Endothelial cell of umbilical vein (primary cell): ENCODE measurements at regions not wholly inside any gene's neighbourhood (a gene's known extent, or its start where the extent isn't known, plus 50 kb on each side); places are given as distances from the start of the nearest gene placed in this dataset.

Experiments
- BruUV-seq: library from RNA; stranded (reverse); fragments of 400-500 nt; replicated peaks from 2 replicates; lab custom pipeline; 2021; lab: Mats Ljungman, UMichigan
- CTCF ChIA-PET: fragments of 300-600, 350-600 bp; sonication (Branson Sonifier 250); formaldehyde crosslinking; loops from one replicate; lab custom pipeline; 2021; ENCODE audit warnings: antibody characterized with exemption, inconsistent platforms; lab: Charles Lee
- POLR2A ChIA-PET: fragments of 300-600, 350-600 bp; sonication (Branson Sonifier 250); formaldehyde crosslinking; loops from one replicate; lab custom pipeline; 2021; ENCODE audit warnings: antibody characterized with exemption, inconsistent platforms; lab: Charles Lee
- DNase-seq: peaks from one replicate; pipeline ENCODE4 v3.0.0-alpha.2; 2011; ENCODE audit warnings: low read depth, low spot score
- FAIRE-seq: peaks from 2 replicates; lab custom pipeline; 2011; peaks lifted over from hg19 to GRCh38; lab: Jason Lieb, UNC
- H2AFZ ChIP-seq: 2 replicates; pipeline ENCODE4 v1.6.0; 2012; ENCODE audit warnings: low read depth, low read length, control low read depth, inconsistent platforms
- H3K27ac ChIP-seq: 2 replicates; pipeline ENCODE4 v1.5.1; 2011; ENCODE audit warnings: low read depth, mild to moderate bottlenecking, control low read depth, low read length, moderate library complexity; ENCODE audit not compliant: insufficient read depth
- H3K27me3 ChIP-seq, 2 experiments: 2 replicates each; pipeline versions ENCODE4 v1.6.0 to v1.6.1; 2011; ENCODE audit warnings: low read length in 2 of 2, mixed read lengths in 1 of 2; ENCODE audit not compliant: control insufficient read depth in 2 of 2, insufficient read depth in 2 of 2
- H3K36me3 ChIP-seq, 2 experiments: 2 replicates in 1 of 2; 3 replicates in 1 of 2; pipeline ENCODE4 v1.5.1; 2011; ENCODE audit warnings: low read length in 2 of 2, mild to moderate bottlenecking in 1 of 2, moderate library complexity in 1 of 2; ENCODE audit not compliant: control insufficient read depth in 2 of 2, insufficient read depth in 2 of 2; ENCODE audit errors: extremely low read depth in 1 of 2
- H3K4me1 ChIP-seq: 3 replicates; pipeline ENCODE4 v1.5.1; 2011; ENCODE audit warnings: mild to moderate bottlenecking, low read length; ENCODE audit not compliant: control insufficient read depth, insufficient read depth; ENCODE audit errors: extremely low read depth
- H3K4me2 ChIP-seq: 2 replicates; pipeline ENCODE4 v1.6.1; 2011; ENCODE audit warnings: low read length, control low read depth, mixed read lengths; ENCODE audit not compliant: insufficient read depth
- H3K4me3 ChIP-seq, 3 experiments: fragments of 200-600 bp in 1 of 3; sonication (generic), shearing (Covaris generic) in 1 of 3; replicated peaks in 1 of 3; 2 replicates each; pipeline ENCODE4 v1.5.1; 2011 to 2016; ENCODE audit warnings: control low read depth in 3 of 3, low read length in 3 of 3, mild to moderate bottlenecking in 2 of 3, inconsistent platforms in 1 of 3, low read depth in 1 of 3, moderate library complexity in 1 of 3; ENCODE audit not compliant: insufficient read depth in 1 of 3
- H3K79me2 ChIP-seq: 2 replicates; pipeline ENCODE4 v1.6.0; 2012; ENCODE audit warnings: low read length, inconsistent platforms; ENCODE audit not compliant: control insufficient read depth, insufficient read depth
- H3K9ac ChIP-seq: replicated peaks from 2 replicates; pipeline ENCODE3; 2011; ENCODE audit warnings: low read length, control low read depth; ENCODE audit not compliant: insufficient read depth; ENCODE audit errors: extremely low read depth
- H3K9me1 ChIP-seq: replicated peaks from 3 replicates; pipeline ENCODE4 v1.6.0; 2011; ENCODE audit warnings: mild to moderate bottlenecking, low read length; ENCODE audit not compliant: control insufficient read depth, insufficient read depth; ENCODE audit errors: extremely low read depth
- H3K9me3 ChIP-seq: replicated peaks from 2 replicates; pipeline ENCODE4 v1.5.1; 2012; ENCODE audit warnings: low read length, inconsistent platforms; ENCODE audit not compliant: control insufficient read depth, insufficient read depth
- H4K20me1 ChIP-seq: replicated peaks from 2 replicates; pipeline ENCODE3; 2011; ENCODE audit warnings: mild to moderate bottlenecking, low read length; ENCODE audit not compliant: control insufficient read depth, insufficient read depth; ENCODE audit errors: extremely low read depth
- EZH2 ChIP-seq: IDR thresholded peaks from 2 replicates; pipeline ENCODE4 v1.6.1; 2012; ENCODE audit warnings: borderline replicate concordance, low read depth, mild to moderate bottlenecking, moderate library complexity, low read length, inconsistent platforms; ENCODE audit not compliant: severe bottlenecking
- FOS ChIP-seq: IDR thresholded peaks from 2 replicates; pipeline ENCODE4 v1.6.1; 2011; ENCODE audit warnings: mild to moderate bottlenecking, low read length, moderate library complexity, borderline replicate concordance; ENCODE audit not compliant: insufficient read depth
- GATA2 ChIP-seq: IDR thresholded peaks from 2 replicates; pipeline ENCODE4 v1.7.0; 2011; ENCODE audit warnings: low read depth, mild to moderate bottlenecking, moderate library complexity, mixed read lengths, low read length; ENCODE audit not compliant: insufficient read length, insufficient read depth
- JUN ChIP-seq: IDR thresholded peaks from 2 replicates; pipeline ENCODE4 v1.6.1; 2011; ENCODE audit warnings: borderline replicate concordance, low read depth; ENCODE audit not compliant: insufficient read length, insufficient read depth
- MYC ChIP-seq: IDR thresholded peaks from one replicate; pipeline ENCODE4 v1.6.1; 2011; ENCODE audit warnings: mild to moderate bottlenecking, low read depth, low read length
- POLR2A ChIP-seq: IDR thresholded peaks from 2 replicates; pipeline ENCODE4 v1.6.1; 2012; ENCODE audit warnings: low read depth, mild to moderate bottlenecking, control low read depth, low read length
- POLR2AphosphoS5 ChIP-seq: IDR thresholded peaks from 2 replicates; pipeline ENCODE4 v1.6.1; 2012; ENCODE audit warnings: low read depth, mild to moderate bottlenecking, control low read depth, low read length, moderate library complexity; ENCODE audit not compliant: insufficient read depth
- dilution Hi-C: fragments of 300-500 bp; cut with MboI; formaldehyde crosslinking; loops from one replicate; pipeline ENCODE4 v1.15.0; 2019; ENCODE audit warnings: low sequenced_read_pairs; ENCODE audit not compliant: extremely low pct_ligation_motif_present
- intact Hi-C: fragments of 100-400 bp; cut with micrococcal nuclease; formaldehyde crosslinking; loops from one replicate; pipeline ENCODE4 v1.10.0; 2022
- TF ChIP-seq, protein P1 (sequence below): IDR thresholded peaks from 2 replicates; pipeline ENCODE4 v1.6.1; 2011; ENCODE audit not compliant: insufficient read depth, insufficient read length
- TF ChIP-seq, protein P2 (sequence below), 2 donors: IDR thresholded peaks; 1 replicate in 1 of 2; 2 replicates in 1 of 2; pipeline ENCODE4 v1.5.1; 2011; ENCODE audit warnings: low read length in 2 of 2, mild to moderate bottlenecking in 2 of 2, moderate library complexity in 2 of 2, control low read depth in 1 of 2, inconsistent platforms in 1 of 2, low read depth in 1 of 2; ENCODE audit not compliant: insufficient read depth in 1 of 2; ENCODE audit errors: extremely low read depth in 1 of 2

DNA sequence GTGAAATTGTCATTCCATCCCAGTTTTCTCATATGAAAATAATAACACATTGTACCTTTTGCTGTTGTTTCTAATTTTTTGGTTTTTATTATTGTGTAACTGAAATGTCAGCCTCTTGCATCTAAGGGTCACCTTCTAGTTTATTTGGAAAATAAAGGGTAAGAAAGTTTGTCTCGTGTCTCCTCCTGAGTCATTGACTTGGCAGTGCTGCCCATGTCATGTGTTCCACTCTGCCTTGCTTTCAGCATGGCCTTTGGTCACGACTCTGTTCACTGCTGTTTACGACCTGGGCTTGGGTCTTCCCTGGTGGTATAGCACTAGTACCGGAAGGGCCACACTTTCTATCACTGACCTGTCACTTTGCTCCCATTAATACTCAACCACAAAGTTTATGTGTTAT, 171.4 kb upstream of the RSPO3 start:
- CTCF ChIA-PET, result interaction anchor here (0.9 to 1.5 kb wide), 2 partner anchors 10 to 142 kb away, joined by 3 to 4 read pairs; no protein-coding TSS in a partner anchor
- dilution Hi-C loops, result no loop called here
- Histone ChIP-seq H3K79me2 (no peaks in the 10 kb centered on the region), H3K4me1 (no peaks in the 10 kb centered on the region), H2AFZ (no peak overlapping the region), H3K9me1 (no peaks in the 10 kb centered on the region), H3K36me3 (no peaks in the 10 kb centered on the region), H3K9me3 (no peaks in the 10 kb centered on the region), H4K20me1 (no peaks in the 10 kb centered on the region), H3K27me3 (no peaks in the 10 kb centered on the region), H3K4me2 (no peak overlapping the region), H3K9ac (no peak overlapping the region), H3K4me3 (no peak overlapping the region), H3K27ac (no peak overlapping the region)
- DNase-seq (no peak), FAIRE-seq (no peak)
- intact Hi-C loops, result no loop called here
- POLR2A ChIA-PET, result interaction anchor here (0.7 kb wide), 1 partner anchor 147 kb away, joined by 3 read pairs; no protein-coding TSS in a partner anchor
- no TSS peak for BruUV-seq
- TF ChIP-seq MYC (no peak), POLR2A (no peak), EZH2 (no peak), POLR2AphosphoS5 (no peak), FOS (no peak), GATA2 (no peak), JUN (no peak)
- TF ChIP-seq, protein P1, sequence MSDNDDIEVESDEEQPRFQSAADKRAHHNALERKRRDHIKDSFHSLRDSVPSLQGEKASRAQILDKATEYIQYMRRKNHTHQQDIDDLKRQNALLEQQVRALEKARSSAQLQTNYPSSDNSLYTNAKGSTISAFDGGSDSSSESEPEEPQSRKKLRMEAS, result no peak
- TF ChIP-seq, protein P2, sequence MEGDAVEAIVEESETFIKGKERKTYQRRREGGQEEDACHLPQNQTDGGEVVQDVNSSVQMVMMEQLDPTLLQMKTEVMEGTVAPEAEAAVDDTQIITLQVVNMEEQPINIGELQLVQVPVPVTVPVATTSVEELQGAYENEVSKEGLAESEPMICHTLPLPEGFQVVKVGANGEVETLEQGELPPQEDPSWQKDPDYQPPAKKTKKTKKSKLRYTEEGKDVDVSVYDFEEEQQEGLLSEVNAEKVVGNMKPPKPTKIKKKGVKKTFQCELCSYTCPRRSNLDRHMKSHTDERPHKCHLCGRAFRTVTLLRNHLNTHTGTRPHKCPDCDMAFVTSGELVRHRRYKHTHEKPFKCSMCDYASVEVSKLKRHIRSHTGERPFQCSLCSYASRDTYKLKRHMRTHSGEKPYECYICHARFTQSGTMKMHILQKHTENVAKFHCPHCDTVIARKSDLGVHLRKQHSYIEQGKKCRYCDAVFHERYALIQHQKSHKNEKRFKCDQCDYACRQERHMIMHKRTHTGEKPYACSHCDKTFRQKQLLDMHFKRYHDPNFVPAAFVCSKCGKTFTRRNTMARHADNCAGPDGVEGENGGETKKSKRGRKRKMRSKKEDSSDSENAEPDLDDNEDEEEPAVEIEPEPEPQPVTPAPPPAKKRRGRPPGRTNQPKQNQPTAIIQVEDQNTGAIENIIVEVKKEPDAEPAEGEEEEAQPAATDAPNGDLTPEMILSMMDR (IDR thresholded peaks at IDR 0.05; ENCODE audit: extremely low read depth in 1 of 2, insufficient read depth in 1 of 2, low read depth in 1 of 2, low read length in 2 of 2), result no peak
